HG03066 (cell line): ENCODE measurements at regions not wholly inside any gene's neighbourhood (a gene's known extent, or its start where the extent isn't known, plus 50 kb on each side); places are given as distances from the start of the nearest gene placed in this dataset.

Experiments used
- ATAC-seq: cut with Tn5 transposase; IDR thresholded peaks from one replicate; pipeline ENCODE4 v1.9.1; 2021; ENCODE audit warnings: low read depth; ENCODE audit not compliant: unreplicated experiment

GRCh38 chr18:40016405-40016804 is 1938.6 kb upstream of the PIK3C3 start:
- no peak for ATAC-seq

GRCh38 chr18:40013001-40013609 is 1941.9 kb upstream of the PIK3C3 start:
- ATAC-seq: no peak

- ATAC-seq: no peak
These were observed 1943.8 kb upstream of the PIK3C3 start for GRCh38 chr18:40011201-40011600.

GRCh38 chr18:40006634-40007033 is 1948.4 kb upstream of the PIK3C3 start:
- ATAC-seq: no peak

GRCh38 chr18:40004246-40004645 is 1950.8 kb upstream of the PIK3C3 start:
- no peak for ATAC-seq

- ATAC-seq: no peak
These were observed 1956.7 kb upstream of the PIK3C3 start for GRCh38 chr18:39998317-39998716.

GRCh38 chr18:39994498-39994897 is 1960.5 kb upstream of the PIK3C3 start:
- ATAC-seq: no peak

GRCh38 chr18:39991696-39992265 is 1963.3 kb upstream of the PIK3C3 start:
- ATAC-seq: no peak

GRCh38 chr18:39990540-39990939 is 1964.5 kb upstream of the PIK3C3 start:
- no peak for ATAC-seq

- no peak for ATAC-seq
These were observed 1978.3 kb upstream of the PIK3C3 start for GRCh38 chr18:39976771-39977170.

- ATAC-seq: no peak
These were observed 1982.5 kb upstream of the PIK3C3 start for GRCh38 chr18:39972521-39972920.

- ATAC-seq: no peak
These were observed 1985.1 kb upstream of the PIK3C3 start for GRCh38 chr18:39969803-39970494.

GRCh38 chr18:39966275-39966674 is 1988.8 kb upstream of the PIK3C3 start:
- no peak for ATAC-seq

GRCh38 chr18:39962546-39962945 is 1992.5 kb upstream of the PIK3C3 start:
- no peak for ATAC-seq

GRCh38 chr18:39960550-39960949 is 1994.5 kb upstream of the PIK3C3 start:
- ATAC-seq: no peak

GRCh38 chr18:39959839-39960238 is 1995.2 kb upstream of the PIK3C3 start:
- ATAC-seq: no peak

GRCh38 chr18:39958876-39959275 is 1996.2 kb upstream of the PIK3C3 start:
- ATAC-seq: no peak

- no peak for ATAC-seq
These were observed 2002.2 kb upstream of the PIK3C3 start for GRCh38 chr18:39952816-39953215.

GRCh38 chr18:39951142-39951720 is 2003.8 kb upstream of the PIK3C3 start:
- no peak for ATAC-seq

- ATAC-seq: no peak
These were observed 2008.4 kb upstream of the PIK3C3 start for GRCh38 chr18:39946623-39947061.

- no peak for ATAC-seq
These were observed 2010.0 kb upstream of the PIK3C3 start for GRCh38 chr18:39945076-39945475.

GRCh38 chr18:39942702-39943101 is 2012.3 kb upstream of the PIK3C3 start:
- no peak for ATAC-seq
